ENCODE measurements at regions not wholly inside any gene's neighbourhood (a gene's known extent, or its start where the extent isn't known, plus 50 kb on each side); places are given as distances from the start of the nearest gene placed in this dataset.

- H3K4me3 ChIP-seq (ENCODE audit: low read length in 2 of 2) = no peak overlapping the region
- no peaks in the 10 kb centered on the region for H3K27me3 ChIP-seq (ENCODE audit: control insufficient read depth in 2 of 2, insufficient read depth in 1 of 2, low read length in 1 of 2)
- H3K36me3 ChIP-seq (ENCODE audit: control insufficient read depth in 2 of 2, insufficient read depth in 2 of 2, low read length in 1 of 2) = no peaks in the 10 kb centered on the region
- DNase-seq (ENCODE audit: low read depth in 6 of 9, low spot score in 9 of 9) = no peak
- H3K27ac ChIP-seq (ENCODE audit: low read depth in 1 of 2, low read length in 1 of 2) = no peak overlapping the region
- no peaks in the 10 kb centered on the region for H3K4me1 ChIP-seq (ENCODE audit: control insufficient read depth in 2 of 2, insufficient read depth in 2 of 2, low read length in 2 of 2)
- 83% methylated on average over 3 of the region's 3 CpGs for WGBS
- H3K9me3 ChIP-seq (ENCODE audit: control insufficient read depth in 2 of 2, insufficient read depth in 1 of 2, low read length in 1 of 2) = no peaks in the 10 kb centered on the region
These were observed 98.0 kb upstream of the DDX18 start for GRCh38 chr2:117716505-117716904.

- Histone ChIP-seq H3K9me3 (ENCODE audit: control insufficient read depth in 2 of 2, insufficient read depth in 1 of 2, low read length in 1 of 2) (no peaks in the 10 kb centered on the region), H3K4me3 (ENCODE audit: low read length in 2 of 2) (no peak overlapping the region), H3K27me3 (ENCODE audit: control insufficient read depth in 2 of 2, insufficient read depth in 1 of 2, low read length in 1 of 2) (no peaks in the 10 kb centered on the region), H3K4me1 (ENCODE audit: control insufficient read depth in 2 of 2, insufficient read depth in 2 of 2, low read length in 2 of 2) (no peaks in the 10 kb centered on the region), H3K36me3 (ENCODE audit: control insufficient read depth in 2 of 2, insufficient read depth in 2 of 2, low read length in 1 of 2) (no peaks in the 10 kb centered on the region), H3K27ac (ENCODE audit: low read depth in 1 of 2, low read length in 1 of 2) (no peak overlapping the region)
- 68% methylated on average over 6 of the region's 6 CpGs for WGBS
- DNase-seq (ENCODE audit: low read depth in 6 of 9, low spot score in 9 of 9) = no peak
These were observed 97.4 kb upstream of the DDX18 start for GRCh38 chr2:117717072-117717471.

GRCh38 chr2:117718048-117718447 lies 96.4 kb upstream of the DDX18 start:
- H3K36me3 ChIP-seq (ENCODE audit: control insufficient read depth in 2 of 2, insufficient read depth in 2 of 2, low read length in 1 of 2) = no peaks in the 10 kb centered on the region
- no peaks in the 10 kb centered on the region for H3K4me1 ChIP-seq (ENCODE audit: control insufficient read depth in 2 of 2, insufficient read depth in 2 of 2, low read length in 2 of 2)
- H3K4me3 ChIP-seq (ENCODE audit: low read length in 2 of 2) = no peak overlapping the region
- H3K27me3 ChIP-seq (ENCODE audit: control insufficient read depth in 2 of 2, insufficient read depth in 1 of 2, low read length in 1 of 2) = no peaks in the 10 kb centered on the region
- no peak overlapping the region for H3K27ac ChIP-seq (ENCODE audit: low read depth in 1 of 2, low read length in 1 of 2)
- H3K9me3 ChIP-seq (ENCODE audit: control insufficient read depth in 2 of 2, insufficient read depth in 1 of 2, low read length in 1 of 2) = no peaks in the 10 kb centered on the region
- WGBS = 62% methylated on average over 3 of the region's 3 CpGs
- no peak for DNase-seq (ENCODE audit: low read depth in 6 of 9, low spot score in 9 of 9)

- no peak for DNase-seq (ENCODE audit: low read depth in 6 of 9, low spot score in 9 of 9)
- no peaks in the 10 kb centered on the region for H3K27me3 ChIP-seq (ENCODE audit: control insufficient read depth in 2 of 2, insufficient read depth in 1 of 2, low read length in 1 of 2)
- no peak overlapping the region for H3K4me3 ChIP-seq (ENCODE audit: low read length in 2 of 2)
- H3K4me1 ChIP-seq (ENCODE audit: control insufficient read depth in 2 of 2, insufficient read depth in 2 of 2, low read length in 2 of 2) = no peaks in the 10 kb centered on the region
- H3K36me3 ChIP-seq (ENCODE audit: control insufficient read depth in 2 of 2, insufficient read depth in 2 of 2, low read length in 1 of 2) = no peaks in the 10 kb centered on the region
- no peaks in the 10 kb centered on the region for H3K9me3 ChIP-seq (ENCODE audit: control insufficient read depth in 2 of 2, insufficient read depth in 1 of 2, low read length in 1 of 2)
- no peak overlapping the region for H3K27ac ChIP-seq (ENCODE audit: low read depth in 1 of 2, low read length in 1 of 2)
- WGBS = 89% methylated on average over 2 of the region's 2 CpGs
These were observed 93.7 kb upstream of the DDX18 start for GRCh38 chr2:117720765-117721164.

- DNase-seq (ENCODE audit: low read depth in 6 of 9, low spot score in 9 of 9) = no peak
- no peaks in the 10 kb centered on the region for H3K9me3 ChIP-seq (ENCODE audit: control insufficient read depth in 2 of 2, insufficient read depth in 1 of 2, low read length in 1 of 2)
- no peak overlapping the region for H3K27ac ChIP-seq (ENCODE audit: low read depth in 1 of 2, low read length in 1 of 2)
- no peaks in the 10 kb centered on the region for H3K36me3 ChIP-seq (ENCODE audit: control insufficient read depth in 2 of 2, insufficient read depth in 2 of 2, low read length in 1 of 2)
- H3K27me3 ChIP-seq (ENCODE audit: control insufficient read depth in 2 of 2, insufficient read depth in 1 of 2, low read length in 1 of 2) = no peaks in the 10 kb centered on the region
- H3K4me3 ChIP-seq (ENCODE audit: low read length in 2 of 2) = no peak overlapping the region
- WGBS = 83% methylated on average over 2 of the region's 2 CpGs
- H3K4me1 ChIP-seq (ENCODE audit: control insufficient read depth in 2 of 2, insufficient read depth in 2 of 2, low read length in 2 of 2) = no peaks in the 10 kb centered on the region
These were observed 91.0 kb upstream of the DDX18 start for GRCh38 chr2:117723483-117723882.

- no peaks in the 10 kb centered on the region for H3K36me3 ChIP-seq (ENCODE audit: control insufficient read depth in 2 of 2, insufficient read depth in 2 of 2, low read length in 1 of 2)
- H3K4me3 ChIP-seq (ENCODE audit: low read length in 2 of 2) = no peak overlapping the region
- no peak overlapping the region for H3K27ac ChIP-seq (ENCODE audit: low read depth in 1 of 2, low read length in 1 of 2)
- no peaks in the 10 kb centered on the region for H3K27me3 ChIP-seq (ENCODE audit: control insufficient read depth in 2 of 2, insufficient read depth in 1 of 2, low read length in 1 of 2)
- no peaks in the 10 kb centered on the region for H3K9me3 ChIP-seq (ENCODE audit: control insufficient read depth in 2 of 2, insufficient read depth in 1 of 2, low read length in 1 of 2)
- 80% methylated on average over 9 of the region's 9 CpGs for whole genome bisulfite sequencing
- no peaks in the 10 kb centered on the region for H3K4me1 ChIP-seq (ENCODE audit: control insufficient read depth in 2 of 2, insufficient read depth in 2 of 2, low read length in 2 of 2)
- DNase-seq (ENCODE audit: low read depth in 6 of 9, low spot score in 9 of 9) = no peak
These were observed 90.5 kb upstream of the DDX18 start for GRCh38 chr2:117723888-117724434.

- WGBS = 92% methylated on average over 5 of the region's 5 CpGs
- Histone ChIP-seq H3K27ac (ENCODE audit: low read depth in 1 of 2, low read length in 1 of 2) (no peak overlapping the region), H3K36me3 (ENCODE audit: control insufficient read depth in 2 of 2, insufficient read depth in 2 of 2, low read length in 1 of 2) (no peaks in the 10 kb centered on the region), H3K4me3 (ENCODE audit: low read length in 2 of 2) (no peak overlapping the region), H3K9me3 (ENCODE audit: control insufficient read depth in 2 of 2, insufficient read depth in 1 of 2, low read length in 1 of 2) (no peaks in the 10 kb centered on the region), H3K27me3 (ENCODE audit: control insufficient read depth in 2 of 2, insufficient read depth in 1 of 2, low read length in 1 of 2) (no peaks in the 10 kb centered on the region), H3K4me1 (ENCODE audit: control insufficient read depth in 2 of 2, insufficient read depth in 2 of 2, low read length in 2 of 2) (no peaks in the 10 kb centered on the region)
- no peak for DNase-seq (ENCODE audit: low read depth in 6 of 9, low spot score in 9 of 9)
These were observed 87.7 kb upstream of the DDX18 start for GRCh38 chr2:117726747-117727146.

GRCh38 chr2:117737846-117738245 lies 76.6 kb upstream of the DDX18 start:
- Histone ChIP-seq H3K27me3 (ENCODE audit: control insufficient read depth in 2 of 2, insufficient read depth in 1 of 2, low read length in 1 of 2) (no peaks in the 10 kb centered on the region), H3K36me3 (ENCODE audit: control insufficient read depth in 2 of 2, insufficient read depth in 2 of 2, low read length in 1 of 2) (no peaks in the 10 kb centered on the region), H3K27ac (ENCODE audit: low read depth in 1 of 2, low read length in 1 of 2) (no peak overlapping the region), H3K4me1 (ENCODE audit: control insufficient read depth in 2 of 2, insufficient read depth in 2 of 2, low read length in 2 of 2) (no peaks in the 10 kb centered on the region), H3K4me3 (ENCODE audit: low read length in 2 of 2) (no peak overlapping the region), H3K9me3 (ENCODE audit: control insufficient read depth in 2 of 2, insufficient read depth in 1 of 2, low read length in 1 of 2) (no peaks in the 10 kb centered on the region)
- no peak for DNase-seq (ENCODE audit: low read depth in 6 of 9, low spot score in 9 of 9)

- DNase-seq (ENCODE audit: low read depth in 6 of 9, low spot score in 9 of 9) = no peak
- no peaks in the 10 kb centered on the region for H3K9me3 ChIP-seq (ENCODE audit: control insufficient read depth in 2 of 2, insufficient read depth in 1 of 2, low read length in 1 of 2)
- no peaks in the 10 kb centered on the region for H3K36me3 ChIP-seq (ENCODE audit: control insufficient read depth in 2 of 2, insufficient read depth in 2 of 2, low read length in 1 of 2)
- no peaks in the 10 kb centered on the region for H3K4me1 ChIP-seq (ENCODE audit: control insufficient read depth in 2 of 2, insufficient read depth in 2 of 2, low read length in 2 of 2)
- no peak overlapping the region for H3K27ac ChIP-seq (ENCODE audit: low read depth in 1 of 2, low read length in 1 of 2)
- no peak overlapping the region for H3K4me3 ChIP-seq (ENCODE audit: low read length in 2 of 2)
- H3K27me3 ChIP-seq (ENCODE audit: control insufficient read depth in 2 of 2, insufficient read depth in 1 of 2, low read length in 1 of 2) = no peaks in the 10 kb centered on the region
- WGBS = 88% methylated on average over 2 of the region's 2 CpGs
These were observed 75.3 kb upstream of the DDX18 start for GRCh38 chr2:117738991-117739839.

Data from thymus (tissue), 11 donors.